Astrocyte of the spinal cord (primary cell): ENCODE measurements at regions not wholly inside any gene's neighbourhood (a gene's known extent, or its start where the extent isn't known, plus 50 kb on each side); places are given as distances from the start of the nearest gene placed in this dataset.
"Not testable (repeated sequence)": the region's sequence is repeated elsewhere in the genome, so short reads cannot be mapped to it uniquely, and the experiment has no call there.

Experiments
- DNase-seq: peaks from one replicate; pipeline ENCODE4 v3.0.0; 2011; ENCODE audit warnings: low read depth, low spot score
- H3K4me3 ChIP-seq: 2 replicates; pipeline ENCODE4 v1.5.1; 2011; ENCODE audit warnings: low read depth, mild to moderate bottlenecking, low read length, moderate library complexity
- in situ Hi-C: cut with HindIII; loops from 2 replicates; pipeline ENCODE4 v1.10.0; 2017; ENCODE audit warnings: low sequenced_read_pairs
- TF ChIP-seq, protein P1 (sequence below): IDR thresholded peaks from 2 replicates; pipeline ENCODE4 v1.5.1; 2012; ENCODE audit warnings: low read depth, mild to moderate bottlenecking, low read length, inconsistent platforms

DNA sequence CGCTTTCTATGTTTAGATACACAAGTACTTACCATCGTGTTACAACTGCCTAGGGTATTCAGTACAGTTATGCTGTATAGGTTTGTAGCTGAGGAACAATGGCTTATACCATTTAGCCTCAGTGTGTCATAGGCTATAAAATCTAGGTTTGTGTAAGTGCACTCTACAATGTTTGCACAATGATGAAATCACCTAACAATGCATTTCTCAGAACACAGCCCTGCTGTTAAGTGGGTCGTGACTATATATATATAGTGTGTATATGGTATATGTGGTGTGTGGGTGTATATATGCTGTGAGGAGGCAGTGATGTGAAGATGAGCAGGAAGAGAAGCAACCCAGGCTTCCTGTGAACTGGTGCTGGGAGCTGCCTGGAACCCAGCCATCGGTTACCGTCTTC is 65.6 kb upstream of the MKI67 start:
- TF ChIP-seq, protein P1, sequence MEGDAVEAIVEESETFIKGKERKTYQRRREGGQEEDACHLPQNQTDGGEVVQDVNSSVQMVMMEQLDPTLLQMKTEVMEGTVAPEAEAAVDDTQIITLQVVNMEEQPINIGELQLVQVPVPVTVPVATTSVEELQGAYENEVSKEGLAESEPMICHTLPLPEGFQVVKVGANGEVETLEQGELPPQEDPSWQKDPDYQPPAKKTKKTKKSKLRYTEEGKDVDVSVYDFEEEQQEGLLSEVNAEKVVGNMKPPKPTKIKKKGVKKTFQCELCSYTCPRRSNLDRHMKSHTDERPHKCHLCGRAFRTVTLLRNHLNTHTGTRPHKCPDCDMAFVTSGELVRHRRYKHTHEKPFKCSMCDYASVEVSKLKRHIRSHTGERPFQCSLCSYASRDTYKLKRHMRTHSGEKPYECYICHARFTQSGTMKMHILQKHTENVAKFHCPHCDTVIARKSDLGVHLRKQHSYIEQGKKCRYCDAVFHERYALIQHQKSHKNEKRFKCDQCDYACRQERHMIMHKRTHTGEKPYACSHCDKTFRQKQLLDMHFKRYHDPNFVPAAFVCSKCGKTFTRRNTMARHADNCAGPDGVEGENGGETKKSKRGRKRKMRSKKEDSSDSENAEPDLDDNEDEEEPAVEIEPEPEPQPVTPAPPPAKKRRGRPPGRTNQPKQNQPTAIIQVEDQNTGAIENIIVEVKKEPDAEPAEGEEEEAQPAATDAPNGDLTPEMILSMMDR, result no peak
- no peak overlapping the region for H3K4me3 ChIP-seq
- in situ Hi-C loops, result no loop called here
- no peak for DNase-seq

DNA sequence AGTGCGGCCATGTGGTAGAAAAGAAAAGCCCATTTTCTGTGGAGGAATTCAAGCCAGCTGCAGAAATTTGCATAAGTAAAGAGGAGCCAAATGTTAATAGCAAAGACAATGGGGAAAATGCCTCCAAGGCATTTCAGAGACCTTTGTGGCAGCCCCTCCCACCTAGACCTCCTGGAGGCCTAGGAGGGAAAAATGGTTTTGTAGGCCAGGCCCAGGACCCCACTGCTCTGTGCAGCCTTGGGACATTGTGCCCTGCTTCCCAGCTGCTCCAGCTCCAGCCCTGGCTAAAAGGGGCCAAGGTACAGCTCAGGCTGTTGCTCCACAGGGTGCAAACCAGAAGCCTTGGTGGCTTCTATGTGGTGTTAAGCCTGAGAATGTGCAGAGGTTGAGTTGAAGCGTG is 75.6 kb upstream of the MKI67 start:
- DNase-seq, in situ Hi-C loops: not testable (repeated sequence)

GRCh38 chr10:128203028-128203427 is 76.8 kb upstream of the MKI67 start:
- TF ChIP-seq, protein P1, result no peak
- in situ Hi-C loops, result no loop called here
- no peak overlapping the region for H3K4me3 ChIP-seq
- DNase-seq, result no peak

More for the DNA sequence above, 75.6 kb upstream of the MKI67 start:
- not testable (repeated sequence) for H3K4me3 ChIP-seq

DNA sequence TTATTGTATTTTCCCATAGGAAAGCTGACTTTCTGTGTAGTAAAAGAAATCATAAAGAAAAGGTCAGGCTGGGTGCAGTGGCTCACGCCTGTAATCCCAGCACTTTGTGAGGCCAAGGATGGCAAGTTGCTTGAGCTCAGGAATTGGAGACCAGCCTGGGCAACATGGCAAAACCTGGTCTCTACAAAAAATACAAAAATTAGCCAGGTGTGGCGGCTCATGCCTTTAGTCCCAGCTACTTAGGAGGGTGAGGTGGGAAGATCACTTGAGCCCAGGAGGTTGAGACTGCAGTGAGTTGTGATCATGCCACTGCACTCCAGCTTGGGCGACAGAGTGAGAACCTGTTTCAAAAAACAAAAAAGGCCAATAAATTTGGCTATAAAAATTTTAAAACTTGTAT is 79.4 kb upstream of the MKI67 start:
- H3K4me3 ChIP-seq, in situ Hi-C loops, DNase-seq: not testable (repeated sequence)

- no peak for DNase-seq
- TF ChIP-seq, protein P1, result no peak
- in situ Hi-C loops, result no loop called here
- H3K4me3 ChIP-seq, result no peak overlapping the region
These were observed 80.5 kb upstream of the MKI67 start for GRCh38 chr10:128206676-128207075.

DNA sequence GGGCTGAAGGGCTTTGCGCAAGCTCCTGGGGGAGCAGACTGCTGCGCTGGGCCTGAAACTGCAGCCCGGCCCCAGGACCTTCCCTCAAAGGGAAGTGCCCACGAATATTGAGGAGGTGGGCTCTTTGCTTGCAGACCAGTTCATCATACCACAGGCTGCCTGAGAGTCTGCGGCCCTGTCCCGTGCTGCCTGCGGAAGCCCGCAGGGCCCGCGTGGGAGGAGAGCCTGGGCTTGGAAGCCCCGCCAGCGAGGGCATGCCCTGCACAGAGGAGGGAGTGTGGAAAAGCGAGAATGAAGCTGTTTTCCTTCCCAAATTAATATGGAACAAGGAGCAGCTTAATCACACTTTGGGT is 83.6 kb upstream of the MKI67 start:
- in situ Hi-C loops, result no loop called here
- TF ChIP-seq, protein P1, result no peak
- no peak overlapping the region for H3K4me3 ChIP-seq
- DNase-seq, result no peak

- TF ChIP-seq, protein P1, result peak; percentile 66
- H3K4me3 ChIP-seq, result peak overlapping the region; percentile 32
- in situ Hi-C loops, result no loop called here
- DNase-seq, result peak; percentile 10
These were observed 84.2 kb upstream of the MKI67 start for GRCh38 chr10:128210215-128211063.
